ENCODE measurements at regions not wholly inside any gene's neighbourhood (a gene's known extent, or its start where the extent isn't known, plus 50 kb on each side); places are given as distances from the start of the nearest gene placed in this dataset.
"Not testable (repeated sequence)": the region's sequence is repeated elsewhere in the genome, so short reads cannot be mapped to it uniquely, and the experiment has no call there.

DNA sequence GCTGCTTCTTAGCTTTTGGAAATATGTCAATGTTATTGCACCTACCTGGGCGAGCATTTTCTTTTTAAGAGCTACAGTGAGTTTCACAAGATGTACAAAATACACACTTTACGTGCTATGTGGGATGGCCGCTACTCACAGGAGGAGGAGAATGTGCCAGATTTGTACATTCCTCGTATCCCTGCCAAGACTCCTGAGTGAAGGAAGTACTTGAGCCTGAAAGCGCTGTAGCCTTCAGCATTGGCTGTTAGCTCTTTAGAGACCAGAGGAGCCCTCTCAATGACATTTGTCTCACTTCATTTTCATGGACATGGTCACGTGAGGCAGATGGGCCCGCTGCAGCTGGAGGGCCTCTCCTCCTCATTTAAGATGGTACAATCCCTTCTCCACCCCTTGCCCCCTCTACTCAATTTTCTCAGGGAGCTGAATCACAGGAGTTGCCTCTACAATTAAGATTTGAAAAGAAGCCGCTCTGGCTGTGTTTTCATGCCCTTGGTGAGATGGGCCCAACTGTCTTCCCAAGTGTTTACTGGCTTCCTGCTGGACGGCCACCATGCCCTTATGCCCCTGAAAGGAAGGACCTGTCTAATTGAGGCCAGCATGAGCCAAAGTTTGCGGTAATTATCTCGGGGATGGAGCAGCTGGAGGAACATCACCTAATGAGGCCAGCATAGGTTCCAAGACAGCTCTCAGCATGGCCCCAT lies 442.6 kb downstream of the PRDM2 start:
- DNase-seq, result no peak

DNA sequence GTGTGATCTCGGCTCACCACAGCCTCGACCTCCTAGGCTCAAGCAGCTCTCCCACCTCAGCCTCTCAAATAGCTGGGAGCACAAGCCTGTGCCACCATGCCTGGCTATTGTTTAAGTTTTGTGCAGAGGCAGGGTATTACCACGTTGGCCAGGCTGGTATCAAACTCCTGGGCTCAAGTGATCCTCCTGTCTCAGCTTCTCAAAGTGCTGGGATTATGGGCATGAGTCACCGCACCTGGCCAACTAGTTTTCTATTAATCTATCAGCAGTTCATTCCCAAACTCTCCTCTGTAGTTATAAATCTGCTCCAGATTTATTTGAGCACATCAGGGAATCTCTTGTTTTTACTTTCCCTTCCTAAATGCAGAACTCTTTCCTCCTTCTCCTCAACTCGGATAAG lies 443.8 kb downstream of the PRDM2 start:
- DNase-seq, result no peak

DNA sequence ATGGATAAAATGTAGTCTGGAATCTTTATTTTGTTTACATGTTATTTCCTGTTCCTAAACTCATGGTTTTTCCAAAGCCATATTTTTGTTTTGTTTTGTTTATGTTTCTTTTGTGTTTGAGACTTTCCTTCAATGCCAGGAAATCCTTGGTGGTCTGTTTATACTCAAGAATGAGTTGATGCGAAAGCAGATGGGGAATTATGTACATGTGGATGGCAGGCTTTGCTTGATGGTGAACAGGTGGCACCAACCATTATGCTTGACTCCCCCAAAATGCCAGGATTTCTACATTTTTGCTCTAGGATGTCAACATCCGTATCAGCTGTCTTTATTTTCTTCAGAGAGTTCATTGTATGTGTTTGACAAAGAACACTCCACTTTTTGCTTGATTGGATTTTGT lies 448.5 kb downstream of the PRDM2 start:
- DNase-seq, result no peak

DNA sequence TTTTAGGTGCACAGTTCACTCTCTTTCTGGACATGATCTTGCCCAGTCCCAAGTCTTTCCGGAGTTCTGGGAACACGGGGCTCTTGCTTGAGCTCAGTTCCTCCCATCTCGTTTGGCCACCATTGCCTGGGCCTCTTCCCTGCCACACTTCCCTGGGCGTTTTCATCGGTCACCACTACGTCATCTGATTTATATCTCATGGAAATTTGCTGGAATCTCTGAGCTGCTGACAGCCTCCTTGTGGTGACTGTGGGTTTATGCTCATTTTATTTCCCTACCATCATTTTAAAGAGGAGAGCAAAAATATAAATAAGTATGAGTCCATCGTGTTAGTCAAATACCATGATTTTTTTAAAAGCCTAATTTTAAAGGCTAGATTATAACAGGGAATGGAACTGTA lies 449.1 kb upstream of the KAZN start:
- DNase-seq, result no peak

DNA sequence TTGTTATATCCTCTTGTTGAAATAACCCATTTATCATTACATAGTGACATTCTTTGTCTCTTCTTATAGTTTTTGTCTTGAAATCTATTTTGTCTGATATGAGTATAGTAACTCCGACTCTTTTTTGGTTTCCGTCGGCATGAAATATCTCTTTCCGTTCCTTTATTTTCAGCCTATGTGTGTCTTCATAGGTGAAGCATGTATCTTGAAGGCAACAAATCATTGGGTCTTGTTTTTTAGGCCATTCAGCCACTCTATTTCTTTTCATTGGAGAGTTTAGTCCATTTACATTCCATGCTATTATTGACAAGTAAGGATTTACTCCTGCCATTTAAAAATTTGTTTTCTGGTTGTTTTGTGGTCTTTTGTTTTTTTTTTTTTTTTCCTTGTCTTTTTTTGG lies 441.9 kb upstream of the KAZN start:
- no peak for DNase-seq

DNA sequence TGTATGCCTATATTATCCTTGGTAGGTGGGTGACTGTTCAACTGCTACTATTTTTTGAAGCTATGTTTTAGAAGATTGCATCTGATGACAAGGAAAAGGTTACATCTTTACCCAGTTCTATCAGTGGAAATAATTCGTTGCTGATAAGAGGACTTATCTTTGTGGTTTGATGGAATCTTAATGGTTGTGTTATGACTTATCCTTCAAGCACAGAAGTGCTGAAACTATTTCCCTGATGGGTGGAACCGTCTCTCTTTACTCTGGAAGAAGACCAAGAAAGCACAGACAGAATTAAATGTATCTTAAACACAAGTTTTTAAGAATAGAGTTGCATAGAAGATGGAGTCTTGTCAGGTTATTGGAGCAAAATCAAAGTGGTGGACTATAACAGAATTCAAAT lies 437.7 kb upstream of the KAZN start:
- no peak for DNase-seq

DNA sequence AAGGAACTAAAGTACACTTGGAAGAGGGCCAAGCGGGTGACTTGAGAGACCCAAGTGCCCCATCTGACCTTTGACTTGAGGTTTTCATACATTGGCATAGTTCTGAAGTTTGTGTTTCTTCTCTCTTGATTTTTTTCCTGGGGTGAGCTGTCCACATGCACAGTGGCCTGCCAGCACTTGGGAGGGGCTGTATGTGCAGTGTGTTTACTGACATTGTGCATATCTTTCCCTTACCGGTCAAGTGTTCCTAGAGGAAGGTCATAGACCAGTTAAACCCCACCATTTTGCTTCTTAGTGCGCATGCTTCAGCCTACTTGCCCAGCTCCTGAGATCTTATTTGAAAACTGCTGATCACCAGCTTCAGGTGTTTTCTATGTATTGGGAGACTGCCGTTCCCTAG lies 435.2 kb upstream of the KAZN start:
- no peak for DNase-seq

DNA sequence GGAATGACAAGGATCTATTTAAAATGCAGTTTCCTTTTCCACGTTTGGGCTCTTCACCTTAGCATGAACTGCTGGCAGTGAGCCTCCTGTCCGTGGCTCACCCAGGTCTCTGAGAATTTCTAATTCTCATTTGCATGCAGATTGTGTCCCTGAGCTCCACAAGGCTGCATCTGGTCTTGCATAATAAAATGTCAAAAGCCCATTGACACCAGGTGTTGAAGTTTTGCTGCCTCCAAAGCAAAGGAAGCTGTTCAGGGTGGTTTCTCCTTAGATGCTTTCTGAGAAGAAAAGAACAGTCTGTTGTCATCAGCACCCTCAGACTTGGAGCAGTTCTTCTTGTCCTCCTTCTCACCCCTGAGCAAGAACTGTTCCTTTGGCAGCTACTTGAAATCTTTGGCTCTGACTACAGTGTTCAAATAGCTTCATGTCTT lies 433.1 kb upstream of the KAZN start:
- no peak for DNase-seq

DNA sequence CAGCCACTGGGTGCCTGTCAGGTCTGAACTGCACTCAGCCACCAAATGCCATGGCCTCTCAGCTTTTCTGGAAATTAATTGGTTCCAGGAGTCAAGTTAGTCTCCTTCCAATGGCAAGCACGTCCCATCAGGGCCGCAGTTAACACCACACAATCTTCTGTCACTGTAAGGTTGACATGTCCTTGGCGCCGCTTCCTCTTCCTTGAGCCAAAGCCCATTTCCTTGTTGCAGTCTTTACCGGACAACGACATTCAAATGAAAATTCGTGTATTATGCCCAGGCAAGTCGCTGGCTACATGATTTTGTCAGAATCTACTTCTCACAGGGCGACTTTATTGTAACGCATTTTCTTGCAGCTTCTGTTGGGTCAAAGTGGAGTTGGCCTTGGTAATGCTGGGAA lies 430.6 kb upstream of the KAZN start:
- no peak for DNase-seq

DNA sequence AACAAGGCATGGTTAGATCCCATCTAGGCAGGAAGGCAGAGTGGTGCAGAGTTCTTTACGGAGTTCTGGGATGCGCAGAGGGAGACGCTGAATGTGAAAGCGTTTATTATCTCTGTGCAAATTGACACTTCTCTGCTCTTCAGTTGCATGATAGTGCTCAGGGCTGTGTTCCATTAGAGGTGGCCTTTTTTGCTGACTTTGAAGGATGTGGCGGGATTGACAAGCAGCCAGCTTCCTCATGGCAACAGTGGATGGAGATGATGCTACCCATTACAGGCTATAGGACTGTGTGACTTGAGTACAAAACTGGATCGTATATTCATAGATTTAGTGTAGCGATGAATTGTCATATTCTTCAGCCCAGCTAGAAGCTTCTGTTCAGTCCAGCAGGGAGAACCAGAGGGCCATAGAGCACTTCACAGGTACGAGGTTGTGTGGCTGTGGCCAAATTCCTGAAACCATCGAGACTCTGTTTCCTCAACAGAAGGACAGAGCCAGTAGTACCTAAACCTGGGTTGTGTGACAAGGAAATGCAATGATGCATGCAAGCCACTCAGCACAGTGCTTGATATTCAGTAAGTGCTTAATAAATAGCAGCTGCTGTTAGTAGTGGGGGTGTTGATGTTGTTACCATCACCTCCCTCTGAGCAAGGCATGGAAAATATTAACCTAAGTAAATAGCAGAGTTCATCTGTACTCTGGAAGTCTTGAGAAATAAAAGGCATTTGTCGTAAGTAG lies 430.0 kb upstream of the KAZN start:
- no peak for DNase-seq

DNA sequence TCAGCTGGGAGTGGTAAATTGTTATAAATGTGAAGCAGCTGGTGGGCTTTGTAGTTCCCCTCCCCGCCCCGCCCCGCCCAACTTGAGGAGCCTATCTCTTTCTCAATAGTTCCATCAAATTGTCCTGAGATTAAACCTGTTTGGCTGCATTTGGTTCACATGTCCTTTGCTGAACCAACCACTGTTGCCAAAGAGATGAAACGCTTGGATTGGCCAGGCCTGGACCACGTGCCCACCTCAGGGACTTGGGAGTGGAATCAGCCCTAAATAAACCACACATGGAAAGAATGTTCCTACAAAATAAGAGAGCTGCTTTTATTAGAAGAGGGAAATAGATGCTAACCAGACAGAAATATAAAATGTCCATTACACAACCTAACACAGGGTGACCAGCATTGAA lies 424.9 kb upstream of the KAZN start:
- DNase-seq, result no peak

DNA sequence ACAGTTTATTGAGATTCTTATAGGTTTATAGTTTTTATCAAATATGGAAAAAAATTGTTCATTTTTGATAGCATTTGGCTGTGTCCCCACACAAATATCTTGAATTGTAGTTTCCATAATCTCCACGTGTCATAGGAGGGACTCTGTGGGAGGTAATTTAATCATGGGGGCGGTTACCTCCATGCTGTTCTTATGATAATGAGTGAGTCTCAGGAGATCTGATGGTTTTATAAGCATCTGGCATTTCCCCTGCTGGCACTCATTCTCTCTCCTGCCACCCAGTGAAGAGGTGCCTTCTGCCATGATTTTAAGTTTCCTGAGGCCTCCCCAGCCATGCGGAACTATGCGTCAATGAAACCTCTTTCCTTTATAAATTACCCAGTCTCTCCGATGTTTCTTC lies 420.6 kb upstream of the KAZN start:
- not testable (repeated sequence) for DNase-seq

DNA sequence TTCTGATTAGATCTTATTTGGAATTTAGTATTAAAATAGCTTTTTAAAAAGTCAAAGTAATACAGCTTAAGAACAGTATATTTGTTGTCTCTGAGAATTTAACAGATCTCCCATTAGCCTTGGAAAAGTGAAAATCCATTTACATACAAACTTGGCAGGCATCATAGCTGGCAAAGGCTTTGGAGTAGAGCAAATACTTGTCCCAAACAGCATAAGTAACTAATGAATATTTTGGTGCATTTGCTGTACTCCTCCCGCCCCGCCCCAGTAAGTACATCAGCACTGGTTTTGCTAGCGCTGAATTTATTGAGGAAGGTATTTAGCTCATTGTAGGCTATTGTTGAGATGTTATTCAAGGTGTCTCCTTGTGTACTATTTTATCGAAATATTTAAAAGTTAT lies 417.7 kb upstream of the KAZN start:
- no peak for DNase-seq

DNA sequence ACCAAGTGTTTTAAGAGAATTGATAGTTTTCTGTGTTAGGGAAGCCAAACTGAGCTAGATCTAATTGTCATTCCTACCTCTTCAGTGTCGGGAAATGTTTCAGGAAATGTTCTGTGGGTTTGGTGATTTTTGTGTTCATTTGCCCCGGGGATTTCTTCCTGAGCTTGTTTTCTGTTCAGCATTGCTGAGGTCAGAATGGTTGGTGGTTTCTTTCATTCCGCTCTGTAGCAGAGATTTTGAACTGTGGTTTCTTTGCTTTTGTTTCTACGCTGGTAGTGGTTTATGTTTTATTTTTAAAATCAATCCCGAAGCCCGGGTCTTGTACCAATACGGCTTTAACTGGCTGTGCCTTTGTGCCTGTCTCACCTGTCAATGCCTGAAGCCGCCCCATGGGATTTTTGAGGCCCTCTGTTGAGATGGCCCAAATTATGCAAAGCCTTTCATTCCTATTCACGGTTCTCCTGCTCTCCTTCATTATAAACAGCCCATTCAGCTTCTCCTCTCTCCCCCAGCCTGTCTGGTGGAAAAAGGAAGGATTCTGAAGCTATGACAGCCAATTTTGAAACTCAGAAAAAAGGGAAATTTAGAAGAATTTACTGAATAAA lies 417.2 kb upstream of the KAZN start:
- DNase-seq, result no peak

DNA sequence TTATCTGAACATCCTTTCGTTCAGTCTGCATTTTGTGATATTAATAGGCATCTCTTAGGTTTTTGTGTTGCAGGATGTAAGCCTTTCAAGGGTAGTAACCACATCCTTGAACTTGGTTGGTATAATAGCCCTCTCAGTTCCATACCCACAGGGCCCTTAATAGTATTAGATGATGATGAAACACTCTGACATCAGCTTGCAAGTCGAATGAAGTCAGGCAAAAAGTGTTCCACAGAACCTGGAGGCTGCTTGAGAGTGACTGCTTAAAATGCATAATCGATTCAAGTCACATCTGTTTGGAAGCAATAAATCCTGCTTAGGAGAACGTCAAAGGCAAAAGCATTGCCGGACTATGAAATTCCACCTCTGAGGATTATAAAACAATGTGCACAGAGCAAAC lies 415.6 kb upstream of the KAZN start:
- DNase-seq, result no peak

DNA sequence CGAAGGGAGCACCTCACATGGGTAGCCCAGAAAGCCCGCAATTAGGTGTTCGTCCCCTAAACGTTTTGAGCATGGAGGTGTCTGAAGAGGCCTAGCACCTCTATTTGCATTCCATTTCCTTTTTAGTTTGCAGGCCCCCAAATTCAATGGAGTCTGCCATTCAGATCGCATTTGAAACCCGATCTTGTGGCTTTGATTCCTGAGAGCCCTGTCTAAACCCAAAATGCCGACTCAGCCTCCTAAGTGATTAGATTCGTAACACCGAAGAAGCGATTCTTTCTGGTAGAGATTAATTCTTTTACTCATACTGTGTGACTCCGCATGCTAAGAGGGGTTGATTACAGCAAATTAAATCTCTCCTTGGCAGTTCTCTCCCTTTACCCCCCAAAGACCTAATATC lies 415.2 kb upstream of the KAZN start:
- DNase-seq, result no peak

DNA sequence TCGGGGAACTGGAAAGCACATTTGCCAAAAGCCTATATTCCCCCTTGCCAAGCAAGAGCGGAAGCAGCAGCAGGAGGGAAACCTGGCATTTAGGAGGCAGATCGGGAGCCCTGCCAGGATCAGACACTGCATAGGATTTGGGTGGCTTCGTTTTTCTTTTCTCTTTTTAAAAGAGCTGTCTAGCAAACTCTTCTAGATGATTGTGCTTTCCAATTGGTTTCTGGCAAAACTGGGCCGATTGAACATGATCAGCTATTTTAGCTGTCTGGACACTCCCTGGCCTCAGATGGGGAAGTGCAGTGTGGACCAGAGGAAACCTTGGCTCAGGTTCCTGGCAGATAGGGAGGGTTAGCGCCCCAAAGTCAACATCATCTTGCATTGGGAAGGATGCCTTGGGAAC lies 414.0 kb upstream of the KAZN start:
- DNase-seq, result no peak

DNA sequence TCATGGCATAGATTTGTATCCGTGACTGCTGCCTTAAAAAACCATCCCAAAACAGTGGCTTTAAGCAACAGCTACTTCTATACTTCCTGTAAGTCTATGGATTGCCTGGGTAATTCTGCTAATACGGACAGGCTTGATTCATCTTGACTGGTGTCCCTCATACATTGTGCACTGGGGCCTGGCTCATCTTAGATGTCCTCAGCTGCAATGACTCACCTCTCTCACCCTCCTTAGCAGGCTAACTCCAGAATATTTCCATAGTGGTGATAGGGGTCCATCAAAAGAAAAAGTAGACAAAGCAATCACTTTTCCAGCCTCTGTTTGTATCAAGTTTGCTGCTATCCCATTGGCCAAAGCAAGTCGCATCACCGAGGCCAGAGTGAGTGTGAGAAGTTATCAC lies 409.1 kb upstream of the KAZN start:
- DNase-seq, result no peak

DNA sequence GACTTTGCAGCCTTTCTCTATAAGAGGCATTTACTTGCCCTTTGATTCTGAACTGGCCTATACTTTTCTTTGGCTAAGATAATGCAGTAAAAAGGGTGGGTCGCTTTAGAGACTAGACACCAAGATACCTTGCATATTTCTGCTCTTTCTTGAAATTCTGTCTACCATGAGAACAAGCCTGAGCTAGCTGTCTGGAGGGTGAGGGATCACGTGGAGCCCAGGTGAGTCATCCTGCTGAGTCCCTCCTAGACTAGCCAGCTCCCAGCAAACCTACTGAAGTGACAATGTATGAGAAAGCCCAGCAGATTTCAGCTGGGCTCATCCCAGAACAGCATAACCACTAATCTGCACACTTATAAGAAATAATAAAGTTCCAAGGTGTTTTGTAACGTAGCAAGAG lies 408.0 kb upstream of the KAZN start:
- DNase-seq, result no peak

DNA sequence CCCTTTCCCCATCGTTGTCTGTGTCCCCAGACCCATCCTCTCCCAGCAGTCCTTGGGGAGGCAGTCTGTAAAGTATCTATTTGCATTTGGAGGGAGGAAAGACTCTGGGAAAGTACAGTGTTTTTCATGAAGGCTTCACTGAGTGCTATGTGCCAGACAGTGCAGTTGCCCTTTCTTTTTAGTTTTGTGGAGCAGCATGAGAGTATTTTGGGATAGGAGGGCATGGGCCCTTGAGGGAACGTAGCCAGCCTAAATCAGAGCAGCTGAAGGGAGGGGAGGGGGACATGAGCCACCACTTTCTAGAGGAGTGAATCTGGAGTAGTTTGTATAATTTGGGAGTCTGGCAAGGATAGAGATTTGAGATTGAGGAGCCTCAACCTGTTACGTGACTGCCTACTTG lies 404.0 kb upstream of the KAZN start:
- DNase-seq, result no peak

DNA sequence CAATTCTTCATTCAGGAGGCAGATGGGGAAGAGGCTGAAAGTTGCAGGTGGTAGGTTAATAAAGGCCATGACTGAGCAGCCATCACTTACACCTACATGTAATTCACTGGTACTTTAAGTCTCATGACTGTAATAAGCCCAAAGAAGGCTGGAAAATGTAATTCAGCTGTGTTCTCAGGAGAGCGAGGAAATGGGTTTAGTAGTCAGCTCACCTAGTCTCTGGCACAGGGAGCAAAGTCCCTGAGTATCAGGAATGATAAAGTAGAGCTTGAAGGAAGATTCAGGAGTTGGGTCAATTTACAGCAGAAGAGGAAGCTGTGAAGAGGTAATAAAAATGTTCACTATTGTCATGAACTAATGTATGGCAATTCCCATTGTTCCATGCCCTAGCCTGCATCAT lies 393.4 kb upstream of the KAZN start:
- DNase-seq, result no peak

DNA sequence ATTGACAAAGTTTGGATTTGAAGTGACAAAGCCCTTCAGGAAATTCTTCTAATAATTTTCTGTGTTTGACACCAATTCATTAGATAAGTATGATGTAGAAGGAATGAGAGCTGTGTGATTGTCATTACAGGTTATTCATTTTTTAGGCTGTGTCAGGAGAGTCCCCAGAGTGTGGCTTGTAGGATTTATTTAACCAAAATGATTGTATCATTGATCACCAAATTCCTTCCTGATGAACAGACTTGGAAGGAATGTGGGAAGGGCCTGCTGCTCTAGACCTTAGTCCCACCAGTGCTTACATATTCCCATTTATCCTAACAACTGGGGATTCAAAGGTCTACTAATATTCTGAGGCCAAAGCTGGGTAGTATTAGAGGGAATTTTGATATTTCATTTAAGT lies 383.3 kb upstream of the KAZN start:
- DNase-seq, result no peak

DNA sequence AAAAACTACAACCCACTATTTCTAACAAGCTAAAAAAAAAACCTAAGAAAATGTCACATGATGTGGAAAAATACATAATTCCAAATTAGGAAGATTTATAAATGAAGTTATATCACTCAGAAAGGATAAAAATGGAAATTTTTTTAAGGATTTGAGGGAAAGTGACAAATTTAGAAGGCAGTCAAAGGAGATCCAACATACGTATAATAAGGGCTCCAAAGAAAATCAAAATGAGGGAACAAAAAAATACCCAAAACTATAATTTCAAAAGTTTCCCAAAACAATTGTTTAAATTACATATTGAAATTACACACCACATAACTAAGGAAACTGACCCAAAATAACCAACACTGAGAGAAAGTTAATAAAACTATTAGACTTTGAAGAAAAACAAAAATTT lies 381.1 kb upstream of the KAZN start:
- DNase-seq, result no peak

DNA sequence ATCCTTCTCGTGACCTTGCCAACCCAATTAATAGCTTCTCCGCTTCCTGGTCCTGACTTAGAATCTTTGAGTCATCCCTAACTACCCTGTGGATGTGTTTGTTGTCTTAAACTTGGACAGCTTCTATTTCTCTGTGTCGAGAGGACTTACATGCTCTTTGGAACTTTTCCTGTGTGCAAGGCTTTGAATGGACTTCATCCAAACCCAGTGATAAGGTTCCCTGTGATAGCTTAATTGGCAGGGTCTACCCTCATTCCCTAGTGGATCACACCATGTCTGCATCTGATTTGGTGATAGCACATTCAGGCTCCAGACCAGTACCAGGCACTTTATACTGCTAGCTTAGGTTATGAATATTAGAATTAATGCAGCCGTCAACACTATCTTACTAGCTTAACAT lies 378.2 kb upstream of the KAZN start:
- DNase-seq, result no peak

DNA sequence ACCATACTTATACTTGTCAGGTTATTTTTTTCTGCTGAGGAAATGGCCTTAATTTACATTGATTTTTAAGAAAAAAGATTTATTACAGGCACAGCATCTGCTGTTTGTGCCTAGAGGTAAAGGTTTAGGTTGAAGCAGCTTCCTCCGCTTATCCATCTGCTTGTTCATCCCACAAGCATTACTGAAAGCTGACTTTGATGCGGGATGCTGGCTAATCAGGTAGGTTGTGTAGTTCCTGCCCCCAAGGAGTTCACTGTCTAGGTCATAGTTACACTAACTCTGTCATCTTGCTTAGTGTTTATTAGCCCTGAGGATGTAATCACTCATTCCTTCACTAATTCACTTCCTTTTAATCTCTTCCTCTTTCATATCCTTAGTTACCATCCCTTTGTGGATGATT lies 377.7 kb upstream of the KAZN start:
- DNase-seq, result no peak
